ENCODE measurements at regions not wholly inside any gene's neighbourhood (a gene's known extent, or its start where the extent isn't known, plus 50 kb on each side); places are given as distances from the start of the nearest gene placed in this dataset.

DNA sequence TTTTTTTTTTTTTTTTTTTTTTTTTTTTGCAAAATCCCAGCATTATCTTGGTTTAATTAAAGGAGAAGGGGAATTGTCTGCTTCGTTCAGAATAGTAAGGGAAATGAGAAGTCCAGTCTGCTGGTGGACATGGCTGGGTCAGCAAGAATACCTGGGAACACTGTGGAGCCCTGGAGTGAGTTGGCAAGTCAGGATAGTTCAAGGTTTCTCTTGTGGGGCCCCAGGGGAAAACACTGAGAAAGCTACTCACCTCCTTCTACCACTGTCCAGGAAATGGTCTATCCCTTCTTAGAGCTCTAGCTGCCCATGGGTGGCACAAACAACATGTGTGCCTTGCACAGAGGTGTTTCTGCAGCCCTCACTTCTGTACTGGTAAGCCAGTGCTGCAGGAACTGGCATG lies 169.1 kb upstream of the SIX2 start:
- TF ChIP-seq, protein P1, sequence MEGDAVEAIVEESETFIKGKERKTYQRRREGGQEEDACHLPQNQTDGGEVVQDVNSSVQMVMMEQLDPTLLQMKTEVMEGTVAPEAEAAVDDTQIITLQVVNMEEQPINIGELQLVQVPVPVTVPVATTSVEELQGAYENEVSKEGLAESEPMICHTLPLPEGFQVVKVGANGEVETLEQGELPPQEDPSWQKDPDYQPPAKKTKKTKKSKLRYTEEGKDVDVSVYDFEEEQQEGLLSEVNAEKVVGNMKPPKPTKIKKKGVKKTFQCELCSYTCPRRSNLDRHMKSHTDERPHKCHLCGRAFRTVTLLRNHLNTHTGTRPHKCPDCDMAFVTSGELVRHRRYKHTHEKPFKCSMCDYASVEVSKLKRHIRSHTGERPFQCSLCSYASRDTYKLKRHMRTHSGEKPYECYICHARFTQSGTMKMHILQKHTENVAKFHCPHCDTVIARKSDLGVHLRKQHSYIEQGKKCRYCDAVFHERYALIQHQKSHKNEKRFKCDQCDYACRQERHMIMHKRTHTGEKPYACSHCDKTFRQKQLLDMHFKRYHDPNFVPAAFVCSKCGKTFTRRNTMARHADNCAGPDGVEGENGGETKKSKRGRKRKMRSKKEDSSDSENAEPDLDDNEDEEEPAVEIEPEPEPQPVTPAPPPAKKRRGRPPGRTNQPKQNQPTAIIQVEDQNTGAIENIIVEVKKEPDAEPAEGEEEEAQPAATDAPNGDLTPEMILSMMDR (IDR thresholded peaks at IDR 0.05): no peak
- TF ChIP-seq POLR2A (IDR thresholded peaks at IDR 0.05) (no peak), POLR2AphosphoS5 (IDR thresholded peaks at IDR 0.05) (no peak)

Data from breast epithelium (tissue), 3 donors.